ENCODE measurements at regions not wholly inside any gene's neighbourhood (a gene's known extent, or its start where the extent isn't known, plus 50 kb on each side); places are given as distances from the start of the nearest gene placed in this dataset.

DNA sequence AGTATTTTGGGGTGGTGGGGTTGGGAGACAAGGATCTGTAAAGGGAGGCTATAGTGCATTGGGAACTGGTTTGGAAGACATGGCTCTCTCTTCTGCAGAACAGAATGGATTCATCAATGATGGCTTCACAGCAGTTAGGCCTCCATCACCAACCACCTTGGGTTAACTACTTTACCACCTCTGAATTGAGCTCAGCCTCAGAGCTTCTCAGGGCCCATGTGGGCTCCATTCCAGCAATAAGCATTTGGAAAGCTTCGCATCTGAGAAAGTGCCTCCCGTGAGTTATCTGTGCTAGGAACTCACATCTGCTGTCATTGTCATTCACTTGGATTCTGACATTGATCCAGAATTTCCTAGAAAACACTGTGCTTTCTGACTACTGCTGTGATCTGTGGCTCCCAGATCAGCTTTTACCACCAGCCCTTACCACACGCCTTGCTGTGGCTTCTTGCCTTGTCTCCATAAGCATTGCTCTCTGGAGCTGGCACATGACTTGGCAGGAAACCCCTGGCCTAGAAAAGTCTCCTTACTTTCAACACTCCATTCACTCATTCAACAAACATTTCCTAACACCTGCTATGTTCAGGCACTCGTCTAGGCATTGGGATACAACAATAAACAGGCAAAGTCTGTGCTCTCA lies 70.7 kb upstream of the ADO start:
- H3K9ac ChIP-seq (ENCODE audit: low read length) = no peak overlapping the region

More for the DNA sequence above, 70.7 kb upstream of the ADO start:
- peak overlapping the region; percentile 54 for H3K4me2 ChIP-seq (replicated peaks; ENCODE audit: low read depth, low read length, poor library complexity, severe bottlenecking)
- no peak overlapping the region for H3K4me3 ChIP-seq (ENCODE audit: control extremely low read depth in 1 of 5, extremely low read depth in 1 of 5, insufficient read depth in 1 of 5, low read depth in 2 of 5, low read length in 4 of 5)
- DNase-seq (no peak), ATAC-seq (ENCODE audit: low read depth) (no peak)
- H3K27ac Mint-ChIP-seq = peak overlapping the region; percentile 93
- H2AFZ ChIP-seq (ENCODE audit: insufficient read depth, low read depth, low read length, poor library complexity, severe bottlenecking) = no peak overlapping the region
- peaks cover 38 to 42% of the 10 kb centered on the region in 2 donors for H3K4me1 ChIP-seq (ENCODE audit: control insufficient read depth in 2 of 2, insufficient read depth in 2 of 2, low read length in 2 of 2)
- ChIA-PET POLR2A (interaction anchor here (0.6 to 1.6 kb wide), 3 partner anchors 18 to 83 kb away, joined by 3 to 6 read pairs (median 4); partner anchors contain the start of genes ADO and EGR2), CTCF (interaction anchor here (0.7 to 2.6 kb wide), 7 partner anchors 48 to 123 kb away, joined by 3 to 18 read pairs (median 3); no protein-coding TSS in a partner anchor)
- intact Hi-C loops (cut with micrococcal nuclease) = loop anchor here (1.0 to 5.0 kb wide), 6 partner anchors 36 to 101 kb away; partner anchors contain the start of genes ADO and EGR2
- H3K27me3 ChIP-seq (replicated peaks in 1 of 4; ENCODE audit: control extremely low read depth in 1 of 4, control insufficient read depth in 3 of 4, insufficient read depth in 4 of 4, low read length in 3 of 4) = no peaks in the 10 kb centered on the region
- no peaks in the 10 kb centered on the region for H3K79me2 ChIP-seq (ENCODE audit: control insufficient read depth, insufficient read depth, low read length)
- no peaks in the 10 kb centered on the region for H3K36me3 ChIP-seq (replicated peaks in 1 of 2; ENCODE audit: control extremely low read depth in 1 of 2, control insufficient read depth in 1 of 2, extremely low read depth in 1 of 2, insufficient read depth in 2 of 2, low read length in 1 of 2)
- peaks cover 4% of the 10 kb centered on the region for H3K4me1 Mint-ChIP-seq
- 91% methylated on average over 3 of the region's 4 CpGs for WGBS (ENCODE audit: insufficient coverage)
- no peak overlapping the region for H3K4me3 Mint-ChIP-seq
- no peak overlapping the region for H3K27ac ChIP-seq (ENCODE audit: low read length in 2 of 2)
- no peaks in the 10 kb centered on the region for H3K27me3 Mint-ChIP-seq
- TF ChIP-seq, protein P1, sequence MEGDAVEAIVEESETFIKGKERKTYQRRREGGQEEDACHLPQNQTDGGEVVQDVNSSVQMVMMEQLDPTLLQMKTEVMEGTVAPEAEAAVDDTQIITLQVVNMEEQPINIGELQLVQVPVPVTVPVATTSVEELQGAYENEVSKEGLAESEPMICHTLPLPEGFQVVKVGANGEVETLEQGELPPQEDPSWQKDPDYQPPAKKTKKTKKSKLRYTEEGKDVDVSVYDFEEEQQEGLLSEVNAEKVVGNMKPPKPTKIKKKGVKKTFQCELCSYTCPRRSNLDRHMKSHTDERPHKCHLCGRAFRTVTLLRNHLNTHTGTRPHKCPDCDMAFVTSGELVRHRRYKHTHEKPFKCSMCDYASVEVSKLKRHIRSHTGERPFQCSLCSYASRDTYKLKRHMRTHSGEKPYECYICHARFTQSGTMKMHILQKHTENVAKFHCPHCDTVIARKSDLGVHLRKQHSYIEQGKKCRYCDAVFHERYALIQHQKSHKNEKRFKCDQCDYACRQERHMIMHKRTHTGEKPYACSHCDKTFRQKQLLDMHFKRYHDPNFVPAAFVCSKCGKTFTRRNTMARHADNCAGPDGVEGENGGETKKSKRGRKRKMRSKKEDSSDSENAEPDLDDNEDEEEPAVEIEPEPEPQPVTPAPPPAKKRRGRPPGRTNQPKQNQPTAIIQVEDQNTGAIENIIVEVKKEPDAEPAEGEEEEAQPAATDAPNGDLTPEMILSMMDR (IDR thresholded peaks at IDR 0.05) = no peak
- no peak for TF ChIP-seq EZH2 (IDR thresholded peaks at IDR 0.05; ENCODE audit: borderline replicate concordance, insufficient read depth, low read depth, low read length, poor library complexity, severe bottlenecking)
- no peaks in the 10 kb centered on the region for H3K9me3 ChIP-seq (ENCODE audit: control extremely low read depth in 1 of 3, control insufficient read depth in 2 of 3, insufficient read depth in 1 of 3, low read length in 2 of 3)
- H3K9me3 Mint-ChIP-seq (ENCODE audit: insufficient read depth) = no peaks in the 10 kb centered on the region
- no peaks in the 10 kb centered on the region for H4K20me1 ChIP-seq (ENCODE audit: control insufficient read depth, insufficient read depth, low read length, poor library complexity, severe bottlenecking)
